Activated CD4-positive, CD25-positive, alpha-beta regulatory T cell treated with anti-CD3 and anti-CD28 coated beads, Interleukin-2, amount 50 U/mL, for 24 hours (primary cell): ENCODE measurements at regions not wholly inside any gene's neighbourhood (a gene's known extent, or its start where the extent isn't known, plus 50 kb on each side); places are given as distances from the start of the nearest gene placed in this dataset.

Experiments
- ATAC-seq, 2 donors: fragments of 150-1000 bp; cut with Tn5 transposase; one replicate each; pipeline ENCODE4 v1.10.0; 2021; ENCODE audit warnings: mild to moderate bottlenecking in 1 of 2, moderate library complexity in 1 of 2

- ATAC-seq, result no peak
Observed at GRCh38 chr7:28296571-28297483, 115.5 kb upstream of the CREB5 start.

- ATAC-seq, result no peak
Observed at GRCh38 chr7:28297801-28298459, 114.4 kb upstream of the CREB5 start.

- ATAC-seq, result no peak
Observed at GRCh38 chr7:28298870-28299518, 113.3 kb upstream of the CREB5 start.

DNA sequence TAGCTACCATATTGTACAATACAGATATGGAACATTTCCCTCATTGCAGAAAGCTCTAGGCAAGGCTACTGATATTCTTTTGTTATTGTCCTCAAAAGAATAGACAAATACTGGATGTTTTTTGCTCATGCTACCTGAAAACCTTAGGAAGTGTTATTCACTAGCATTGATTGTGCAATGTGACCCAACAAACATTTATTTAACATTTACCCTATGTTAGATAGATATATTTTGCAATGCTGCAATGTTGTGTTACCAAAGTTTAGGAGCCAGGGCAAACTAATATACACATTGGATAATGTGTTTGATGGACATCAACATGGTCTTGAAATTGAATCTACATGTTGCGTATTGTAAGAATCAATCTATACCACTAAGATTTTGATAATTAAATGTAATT is 112.8 kb upstream of the CREB5 start:
- ATAC-seq, result no peak

- ATAC-seq, result no peak
Observed at GRCh38 chr7:28300488-28300887, 111.8 kb upstream of the CREB5 start.

DNA sequence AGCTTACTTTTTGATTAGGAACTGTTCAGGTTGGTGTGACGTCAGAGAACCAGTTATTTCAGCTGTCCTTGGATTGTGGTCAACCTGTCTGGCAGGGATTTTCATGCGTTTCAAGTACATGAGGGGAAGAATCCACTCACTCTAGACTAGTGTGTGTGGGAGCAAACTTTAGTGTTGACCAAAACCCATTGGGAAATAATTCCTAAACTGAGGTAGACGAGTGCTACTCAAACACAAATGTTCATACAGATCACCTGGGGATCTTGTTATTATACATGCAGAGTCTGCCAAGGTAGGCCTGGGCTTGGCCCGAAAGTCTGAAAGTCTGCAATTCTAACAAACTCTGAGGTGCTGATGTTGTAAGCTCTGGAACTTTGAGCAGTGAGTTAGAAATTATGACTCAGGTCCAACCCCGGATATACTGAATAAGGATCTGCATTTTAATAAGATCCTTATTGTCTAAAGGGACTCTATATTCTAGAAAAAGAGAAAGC is 111.1 kb upstream of the CREB5 start:
- no peak for ATAC-seq

- ATAC-seq, result no peak
Observed at GRCh38 chr7:28304290-28304689, 108.0 kb upstream of the CREB5 start.

GRCh38 chr7:28309704-28310459 is 102.4 kb upstream of the CREB5 start:
- no peak for ATAC-seq

DNA sequence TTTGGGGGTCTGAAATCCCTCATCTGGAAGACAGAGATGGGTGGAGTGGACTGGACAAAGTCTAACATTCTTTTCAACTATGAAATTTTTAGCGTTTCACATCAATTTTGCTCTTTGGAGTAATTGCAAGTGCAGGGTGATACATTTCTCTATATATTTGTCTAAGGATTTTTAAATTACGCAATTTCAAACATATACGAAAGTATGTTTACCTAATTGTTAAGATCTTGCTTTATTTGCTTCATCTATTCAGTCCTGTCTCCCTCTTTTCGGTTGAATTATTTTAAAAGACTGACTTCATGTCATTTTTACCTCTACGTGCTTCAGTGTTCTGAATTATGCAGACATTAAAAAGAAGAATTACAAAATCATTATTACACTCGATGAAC is 101.9 kb upstream of the CREB5 start:
- ATAC-seq, result no peak

- no peak for ATAC-seq
Observed at GRCh38 chr7:28311670-28312069, 100.6 kb upstream of the CREB5 start.

DNA sequence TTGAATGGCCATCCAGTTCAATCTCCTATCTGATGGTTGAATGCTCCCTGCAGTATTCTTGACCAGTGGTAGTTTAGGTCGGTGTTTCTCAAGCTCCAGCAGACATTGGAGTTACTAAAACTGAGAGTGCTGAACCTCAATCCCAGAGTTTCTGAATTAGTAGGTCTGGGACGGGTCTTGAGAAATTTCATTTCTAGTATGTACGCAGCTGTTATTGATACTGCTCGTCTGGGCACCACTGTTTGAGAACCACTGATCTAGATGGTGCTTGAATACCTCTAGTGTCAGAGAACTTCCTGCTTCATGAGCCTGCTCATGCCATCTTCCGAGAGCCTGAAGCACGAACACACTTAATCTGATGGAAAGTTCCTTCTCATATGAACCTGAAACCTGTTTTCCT is 99.4 kb upstream of the CREB5 start:
- no peak for ATAC-seq

- no peak for ATAC-seq
Observed at GRCh38 chr7:28314841-28315240, 97.5 kb upstream of the CREB5 start.

DNA sequence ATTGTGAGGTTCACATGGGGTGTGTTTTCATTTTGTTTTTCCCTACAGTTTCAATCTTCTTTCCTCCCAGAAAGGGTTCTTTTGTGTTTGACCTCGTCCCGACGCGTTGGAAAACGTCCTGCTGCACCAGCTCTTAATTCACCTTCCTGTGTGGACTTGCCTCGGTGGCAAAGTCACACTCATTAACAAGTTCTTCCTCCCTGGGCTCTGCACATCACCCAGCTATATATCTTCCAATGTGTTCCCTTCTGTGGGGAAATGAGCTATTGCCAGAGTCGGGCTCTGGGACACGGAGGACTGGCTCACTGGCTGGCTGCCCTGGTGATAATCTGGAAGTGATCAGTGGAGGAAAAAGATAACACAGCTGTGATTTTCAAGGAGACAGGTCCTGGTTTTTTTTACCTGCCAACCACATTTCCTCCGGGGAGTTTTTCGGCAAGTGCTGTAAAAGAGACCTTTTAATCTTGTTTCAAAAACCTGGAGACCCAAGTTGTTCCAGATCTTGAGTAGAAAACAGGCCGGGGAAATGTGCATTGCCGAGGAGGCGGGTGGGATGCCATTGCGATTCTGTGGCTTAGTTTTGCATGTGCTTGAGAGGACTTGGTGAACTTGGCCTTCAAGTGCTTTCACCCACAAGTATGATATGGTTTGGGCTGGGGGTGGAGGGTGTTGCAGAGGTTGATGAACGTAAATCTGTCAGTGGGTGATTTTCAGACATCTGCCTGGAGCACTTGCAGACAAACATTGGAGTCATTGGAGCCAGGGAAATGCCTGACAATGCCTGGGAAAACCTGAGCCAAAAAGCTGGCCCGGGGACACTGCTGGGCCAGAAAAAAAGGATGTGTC is 96.5 kb upstream of the CREB5 start:
- ATAC-seq, result no peak

DNA sequence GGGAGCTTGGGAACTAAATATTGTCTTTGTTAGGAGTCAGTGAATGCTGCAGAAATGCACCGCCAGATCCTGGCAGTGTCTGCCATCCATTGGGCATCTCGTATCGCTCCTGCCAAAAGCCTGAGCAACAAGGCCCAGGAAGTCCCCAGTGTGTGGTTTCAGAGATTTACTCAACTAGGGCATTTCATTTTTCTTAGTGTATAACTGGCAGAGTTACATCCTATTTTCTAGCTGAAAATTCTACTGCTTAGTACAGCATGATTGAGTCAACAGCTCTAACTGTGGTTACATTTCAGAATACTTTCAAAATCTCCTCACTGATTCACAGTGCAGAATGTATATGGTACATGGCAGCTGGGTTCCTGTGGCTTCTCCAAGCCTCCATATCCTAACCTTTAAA is 95.8 kb upstream of the CREB5 start:
- ATAC-seq, result peak in 1 of 2 donors; percentile 20

- no peak for ATAC-seq
Observed at GRCh38 chr7:28318101-28318762, 94.1 kb upstream of the CREB5 start.

GRCh38 chr7:28323833-28324232 is 88.5 kb upstream of the CREB5 start:
- ATAC-seq, result no peak

GRCh38 chr7:28328146-28328545 is 84.2 kb upstream of the CREB5 start:
- ATAC-seq, result peak; percentile 42 to 48

GRCh38 chr7:28328822-28329660 is 83.3 kb upstream of the CREB5 start:
- ATAC-seq, result peak; percentile 76 to 80

DNA sequence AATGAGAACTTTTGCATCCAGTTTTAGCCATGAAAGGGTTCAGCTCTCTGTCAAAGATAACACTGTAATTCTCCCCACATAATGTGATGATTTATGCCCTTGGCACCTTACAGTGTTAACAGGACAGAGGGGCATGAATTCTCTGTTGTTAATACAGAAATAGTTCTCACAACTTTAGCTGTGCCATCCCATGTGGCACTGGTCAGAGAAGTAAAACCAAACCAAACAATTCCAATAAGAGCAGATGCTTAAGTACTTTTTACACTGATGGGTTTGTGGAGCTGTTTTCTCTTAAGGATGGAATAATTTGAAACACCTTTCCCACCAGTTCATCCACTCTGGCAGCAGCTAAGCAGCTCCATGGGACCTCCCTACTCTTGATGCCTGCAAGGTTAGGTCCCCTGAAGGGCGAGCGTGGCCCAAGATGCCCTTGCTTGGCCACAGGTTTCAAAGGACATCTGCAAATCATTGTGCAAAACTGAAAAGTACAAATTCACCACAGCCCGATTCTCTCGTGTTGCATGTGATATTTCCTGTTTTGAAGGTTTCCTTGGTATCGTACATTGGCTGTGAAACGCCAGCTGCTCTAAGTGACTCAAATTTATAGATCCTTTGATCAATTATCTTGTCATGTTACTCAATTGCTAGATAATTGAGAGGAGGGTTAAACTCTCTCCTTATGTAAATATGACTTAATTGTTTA is 82.5 kb upstream of the CREB5 start:
- peak in 1 of 2 donors; percentile 10 for ATAC-seq
